Spleen (tissue), 11 donors: ENCODE measurements at regions not wholly inside any gene's neighbourhood (a gene's known extent, or its start where the extent isn't known, plus 50 kb on each side); places are given as distances from the start of the nearest gene placed in this dataset.

Source experiments
- DNase-seq: peaks from one replicate; pipeline ENCODE4 v3.0.0-alpha.2; 2020
- H3K27ac ChIP-seq, 8 donors: fragments of 200-600 bp; sonication (generic) in 7 of 8; 1 replicate in 4 of 8; 2 replicates in 4 of 8; pipeline versions ENCODE4 v1.5.0 to v1.8.0; 2016 to 2021; ENCODE audit warnings: inconsistent platforms in 4 of 8, mild to moderate bottlenecking in 4 of 8, moderate library complexity in 1 of 8
- H3K27me3 ChIP-seq, 7 donors: fragments of 200-600 bp; sonication (generic) in 6 of 7; replicated peaks in 1 of 7; 1 replicate in 4 of 7; 2 replicates in 3 of 7; pipeline versions ENCODE4 v1.5.0 to v1.8.0; 2016 to 2021; ENCODE audit warnings: inconsistent platforms in 3 of 7, mild to moderate bottlenecking in 1 of 7
- H3K36me3 ChIP-seq, 6 donors: fragments of 200-600 bp; sonication (generic) in 5 of 6; 1 replicate in 4 of 6; 2 replicates in 2 of 6; pipeline versions ENCODE4 v1.5.0 to v1.8.0; 2016 to 2021; ENCODE audit warnings: inconsistent platforms in 2 of 6
- H3K4me1 ChIP-seq, 6 donors: fragments of 200-600 bp; sonication (generic) in 5 of 6; 1 replicate in 3 of 6; 2 replicates in 3 of 6; pipeline versions ENCODE4 v1.5.0 to v1.8.0; 2016 to 2021; ENCODE audit warnings: inconsistent platforms in 3 of 6
- H3K4me3 ChIP-seq, 8 donors: fragments of 200-600 bp; sonication (generic) in 7 of 8; 1 replicate in 4 of 8; 2 replicates in 4 of 8; pipeline versions ENCODE4 v1.5.0 to v1.8.0; 2016 to 2021; ENCODE audit warnings: inconsistent platforms in 4 of 8, mild to moderate bottlenecking in 4 of 8, moderate library complexity in 2 of 8
- H3K9me3 ChIP-seq, 8 donors: fragments of 200-600 bp; sonication (generic) in 7 of 8; 1 replicate in 4 of 8; 2 replicates in 4 of 8; pipeline versions ENCODE4 v1.5.0 to v1.8.0; 2016 to 2021; ENCODE audit warnings: inconsistent platforms in 4 of 8
- CTCF ChIP-seq, 11 experiments: fragments of 200-600 bp in 7 of 11; fragments of 450-650 bp in 4 of 11; sonication (generic) in 4 of 11; IDR thresholded peaks in 8 of 11; conservative IDR thresholded peaks in 3 of 11; 1 replicate in 7 of 11; 2 replicates in 4 of 11; pipeline versions ENCODE4 v1.4.0 to v1.8.0; 2016 to 2021; ENCODE audit warnings: antibody characterized with exemption in 11 of 11, inconsistent platforms in 4 of 11, mild to moderate bottlenecking in 1 of 11
- POLR2A ChIP-seq, 3 donors: fragments of 450-650 bp; IDR thresholded peaks; one replicate each; pipeline ENCODE4 v1.5.1; 2017; ENCODE audit warnings: antibody characterized with exemption in 3 of 3, mild to moderate bottlenecking in 1 of 3
- POLR2AphosphoS5 ChIP-seq, 3 donors: sonication (generic); formaldehyde crosslinking; IDR thresholded peaks; one replicate each; pipeline ENCODE4 v1.5.1; 2017; ENCODE audit warnings: antibody characterized with exemption in 3 of 3
- WGBS, 5 donors: extraction: QIAGEN DNeasy Blood & Tissue Kit in 3 of 5; methylation state at CpG; one replicate each; pipeline versions ENCODE4 v1.1.5 to v1.1.7; 2013 to 2018; 5-methylcytosine and 5-hydroxymethylcytosine counted together
- intact Hi-C: fragments of 100-400 bp; cut with DNase I; formaldehyde crosslinking; loops from one replicate; pipeline ENCODE4 v1.15.0; 2023; ENCODE audit warnings: low total_unique reads
- donor health status: healthy with polysubstance abuse.
- donor health status: DM: no; HTN: no; CAD: no; lungs with moderate emphysema.
- donor health status: DM: no; HTN: no; CAD: no.
- donor health status: Bipolar disorder and iron deficiency.
- donor health status: healthy.
- donor health status: DM: no; HTN: no; CAD: no.
- donor health status: DM: yes; HTN: yes; CAD: no.

GRCh38 chr3:99413504-99413903 lies 224.9 kb upstream of the COL8A1 start:
- 56 to 77% (median 64%) methylated on average over 1 of the region's 1 CpG for WGBS, 5 donors
- no peaks in the 10 kb centered on the region for H3K27me3 ChIP-seq
- intact Hi-C loops = no loop called here

DNA sequence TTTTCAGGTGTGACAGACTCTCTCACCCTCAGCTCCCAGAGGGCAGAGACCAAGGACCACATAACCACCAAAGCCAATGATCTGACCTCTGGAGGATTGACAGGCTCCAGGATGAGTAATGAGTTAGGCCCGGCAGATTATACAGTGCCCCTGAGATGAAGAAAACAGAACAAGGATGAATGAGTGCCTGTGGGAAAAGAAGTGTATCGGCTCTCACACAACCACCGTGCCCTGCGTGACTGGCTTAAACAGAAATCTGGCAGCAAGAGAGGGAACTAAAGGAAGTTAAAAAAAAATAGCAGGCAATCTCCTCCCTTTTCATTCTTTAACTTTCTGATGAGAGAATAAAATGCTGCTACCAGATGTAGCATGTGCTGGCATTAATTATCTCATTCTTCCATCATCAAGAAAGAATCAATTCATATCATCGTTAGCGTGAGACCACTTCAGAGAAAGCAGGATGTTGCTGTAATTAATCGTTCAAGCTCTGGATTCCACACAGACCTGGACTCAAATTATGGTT lies 227.5 kb upstream of the COL8A1 start:
- WGBS, 5 donors = 48 to 77% (median 64%) methylated on average over 7 of the region's 7 CpGs
- Histone ChIP-seq H3K27ac (no peak overlapping the region), H3K9me3 (no peaks in the 10 kb centered on the region), H3K4me1 (peaks cover 0 to 3% (median 0%) of the 10 kb centered on the region in 6 donors), H3K36me3 (no peaks in the 10 kb centered on the region), H3K4me3 (no peak overlapping the region), H3K27me3 (no peaks in the 10 kb centered on the region)
- intact Hi-C loops = no loop called here
- TF ChIP-seq POLR2A (IDR thresholded peaks at IDR 0.05) (no peak), POLR2AphosphoS5 (IDR thresholded peaks at IDR 0.05) (no peak), CTCF (IDR thresholded peaks at IDR 0.05 in 8 of 11, conservative IDR thresholded peaks at IDR 0.05 in 3 of 11) (no peak)
- DNase-seq = peak; percentile 42

More at GRCh38 chr3:99413504-99413903, 224.9 kb upstream of the COL8A1 start:
- no peaks in the 10 kb centered on the region for H3K9me3 ChIP-seq
- H3K4me3 ChIP-seq = no peak overlapping the region
- DNase-seq = no peak
- TF ChIP-seq CTCF (IDR thresholded peaks at IDR 0.05 in 8 of 11, conservative IDR thresholded peaks at IDR 0.05 in 3 of 11) = no peak
- TF ChIP-seq POLR2A (IDR thresholded peaks at IDR 0.05) = no peak
- TF ChIP-seq POLR2AphosphoS5 (IDR thresholded peaks at IDR 0.05) = no peak
- no peaks in the 10 kb centered on the region for H3K36me3 ChIP-seq
- H3K27ac ChIP-seq = no peak overlapping the region
- peaks cover 0 to 3% (median 0%) of the 10 kb centered on the region in 6 donors for H3K4me1 ChIP-seq

DNA sequence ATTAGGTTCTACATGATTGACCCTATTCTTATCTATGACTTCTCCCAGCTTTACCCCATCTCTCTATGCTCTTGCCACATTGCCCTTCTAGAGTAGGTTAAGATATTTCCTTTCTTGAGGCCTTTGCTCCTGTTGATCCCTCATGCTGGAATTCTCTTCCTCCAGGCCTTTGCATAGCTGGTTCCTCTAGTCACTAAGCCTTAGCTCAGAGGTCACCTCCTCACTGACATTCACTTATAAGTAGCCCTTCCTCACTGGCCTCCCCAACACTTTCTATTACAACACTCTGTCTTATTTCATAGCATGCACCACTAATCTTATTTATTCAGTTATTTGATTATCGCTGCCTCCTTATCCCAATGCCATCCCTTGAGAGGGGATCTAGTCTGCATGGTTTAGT lies 228.4 kb upstream of the COL8A1 start:
- H3K4me1 ChIP-seq = peaks cover 0 to 3% (median 0%) of the 10 kb centered on the region in 6 donors
- intact Hi-C loops = no loop called here
- H3K36me3 ChIP-seq = no peaks in the 10 kb centered on the region
- TF ChIP-seq CTCF (IDR thresholded peaks at IDR 0.05 in 8 of 11, conservative IDR thresholded peaks at IDR 0.05 in 3 of 11) (no peak), POLR2AphosphoS5 (IDR thresholded peaks at IDR 0.05) (no peak), POLR2A (IDR thresholded peaks at IDR 0.05) (no peak)
- DNase-seq = no peak
- no peaks in the 10 kb centered on the region for H3K27me3 ChIP-seq
- no peak overlapping the region for H3K27ac ChIP-seq
- no peaks in the 10 kb centered on the region for H3K9me3 ChIP-seq
- WGBS, 5 donors = 86 to 100% (median 95%) methylated on average over 1 of the region's 1 CpG
- H3K4me3 ChIP-seq = no peak overlapping the region

DNA sequence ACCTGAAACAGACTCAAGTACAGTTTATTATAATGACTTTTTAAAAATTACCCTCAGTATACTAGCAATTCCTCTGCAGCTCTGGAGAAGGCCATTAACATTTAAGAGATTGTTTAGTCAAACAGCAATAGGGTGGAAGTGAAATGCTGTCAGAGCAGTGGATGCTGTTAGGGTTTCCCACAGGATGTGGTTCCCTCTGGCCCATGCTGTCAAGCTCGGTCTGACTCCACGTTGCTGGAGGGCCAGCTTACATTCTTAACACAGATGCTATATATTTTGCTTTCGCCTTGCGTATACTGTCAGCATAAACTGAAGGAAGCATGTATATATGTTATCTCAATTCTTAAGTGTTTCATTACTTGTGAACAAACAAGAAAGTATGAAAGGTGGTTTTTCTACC lies 231.1 kb upstream of the COL8A1 start:
- Histone ChIP-seq H3K27me3 (no peaks in the 10 kb centered on the region), H3K9me3 (no peaks in the 10 kb centered on the region), H3K4me3 (no peak overlapping the region), H3K36me3 (no peaks in the 10 kb centered on the region), H3K4me1 (no peaks in the 10 kb centered on the region), H3K27ac (no peak overlapping the region)
- WGBS, 5 donors = 53 to 63% (median 59%) methylated on average over 4 of the region's 4 CpGs
- no peak for TF ChIP-seq POLR2A (IDR thresholded peaks at IDR 0.05)
- no peak for TF ChIP-seq CTCF (IDR thresholded peaks at IDR 0.05 in 8 of 11, conservative IDR thresholded peaks at IDR 0.05 in 3 of 11)
- TF ChIP-seq POLR2AphosphoS5 (IDR thresholded peaks at IDR 0.05) = no peak
- intact Hi-C loops = no loop called here
- DNase-seq = no peak
